ENCODE measurements at regions not wholly inside any gene's neighbourhood (a gene's known extent, or its start where the extent isn't known, plus 50 kb on each side); places are given as distances from the start of the nearest gene placed in this dataset.

DNA sequence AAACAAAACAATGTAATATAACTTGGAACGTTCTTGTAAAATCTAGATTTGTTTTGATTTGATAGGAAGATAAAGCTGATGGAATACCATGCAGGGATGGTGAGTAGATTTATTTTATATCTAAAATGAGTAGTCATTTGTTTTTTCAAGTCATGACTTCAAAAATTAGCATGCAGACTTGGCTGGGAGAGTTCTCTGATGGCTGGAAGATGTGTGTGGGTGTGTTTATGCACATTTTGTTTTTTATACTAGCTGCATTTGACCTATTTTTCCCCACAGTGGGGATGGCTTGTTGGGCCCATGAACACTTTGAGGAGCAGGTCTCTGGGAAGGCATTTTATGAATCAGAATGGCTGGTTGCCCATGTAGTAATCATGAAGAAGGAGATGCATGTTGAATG lies 109.2 kb downstream of the MTRR start:
- TF ChIP-seq, protein P1, sequence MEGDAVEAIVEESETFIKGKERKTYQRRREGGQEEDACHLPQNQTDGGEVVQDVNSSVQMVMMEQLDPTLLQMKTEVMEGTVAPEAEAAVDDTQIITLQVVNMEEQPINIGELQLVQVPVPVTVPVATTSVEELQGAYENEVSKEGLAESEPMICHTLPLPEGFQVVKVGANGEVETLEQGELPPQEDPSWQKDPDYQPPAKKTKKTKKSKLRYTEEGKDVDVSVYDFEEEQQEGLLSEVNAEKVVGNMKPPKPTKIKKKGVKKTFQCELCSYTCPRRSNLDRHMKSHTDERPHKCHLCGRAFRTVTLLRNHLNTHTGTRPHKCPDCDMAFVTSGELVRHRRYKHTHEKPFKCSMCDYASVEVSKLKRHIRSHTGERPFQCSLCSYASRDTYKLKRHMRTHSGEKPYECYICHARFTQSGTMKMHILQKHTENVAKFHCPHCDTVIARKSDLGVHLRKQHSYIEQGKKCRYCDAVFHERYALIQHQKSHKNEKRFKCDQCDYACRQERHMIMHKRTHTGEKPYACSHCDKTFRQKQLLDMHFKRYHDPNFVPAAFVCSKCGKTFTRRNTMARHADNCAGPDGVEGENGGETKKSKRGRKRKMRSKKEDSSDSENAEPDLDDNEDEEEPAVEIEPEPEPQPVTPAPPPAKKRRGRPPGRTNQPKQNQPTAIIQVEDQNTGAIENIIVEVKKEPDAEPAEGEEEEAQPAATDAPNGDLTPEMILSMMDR (conservative IDR thresholded peaks at IDR 0.05; ENCODE audit: control insufficient read depth, insufficient read depth, low read depth, low read length), result no peak
- no peak overlapping the region for H3K4me3 ChIP-seq (ENCODE audit: control insufficient read depth, low read depth, low read length)
- DNase-seq (ENCODE audit: low read depth), result no peak

DNA sequence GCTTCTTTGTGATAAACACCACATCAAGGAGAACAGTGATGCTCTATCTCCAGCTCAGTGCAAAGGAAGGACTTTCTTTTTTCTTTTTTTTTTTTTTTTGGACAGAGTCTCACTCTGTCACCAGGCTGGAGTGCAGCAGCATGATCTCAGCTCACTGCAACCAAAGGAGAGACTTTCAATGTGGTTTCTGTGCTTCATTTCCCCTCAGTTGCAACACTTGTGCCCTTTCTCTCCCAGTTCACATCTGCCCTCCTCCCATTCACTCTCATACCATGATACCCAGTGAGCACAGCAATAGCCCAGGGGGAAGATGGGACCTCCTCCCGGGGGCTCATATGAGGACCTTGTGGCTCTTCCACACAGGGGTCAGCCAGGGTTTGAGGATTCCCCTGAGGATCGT lies 110.0 kb downstream of the MTRR start:
- TF ChIP-seq, protein P1 (conservative IDR thresholded peaks at IDR 0.05; ENCODE audit: control insufficient read depth, insufficient read depth, low read depth, low read length), result no peak
- no peak overlapping the region for H3K4me3 ChIP-seq (ENCODE audit: control insufficient read depth, low read depth, low read length)
- DNase-seq (ENCODE audit: low read depth), result no peak

DNA sequence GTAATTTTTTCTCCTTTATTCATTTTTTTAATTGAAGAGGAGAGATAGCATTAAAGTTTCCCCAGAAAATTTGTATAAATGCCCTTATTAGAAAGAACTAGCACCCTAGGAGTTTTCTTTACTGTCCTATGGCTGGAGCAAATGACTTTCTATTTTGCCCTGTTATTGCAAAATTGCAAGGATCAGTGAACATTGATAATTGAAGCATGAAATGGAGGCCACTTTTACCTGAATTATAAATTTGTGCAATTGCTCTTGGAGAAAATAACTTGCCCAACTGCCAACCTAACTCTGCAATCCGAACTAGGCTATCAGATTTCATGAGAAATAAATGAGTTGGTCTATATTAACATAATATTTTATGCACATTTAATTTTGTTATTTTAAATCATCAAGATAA lies 111.9 kb downstream of the MTRR start:
- TF ChIP-seq, protein P1 (conservative IDR thresholded peaks at IDR 0.05; ENCODE audit: control insufficient read depth, insufficient read depth, low read depth, low read length), result no peak
- no peak for DNase-seq (ENCODE audit: low read depth)

DNA sequence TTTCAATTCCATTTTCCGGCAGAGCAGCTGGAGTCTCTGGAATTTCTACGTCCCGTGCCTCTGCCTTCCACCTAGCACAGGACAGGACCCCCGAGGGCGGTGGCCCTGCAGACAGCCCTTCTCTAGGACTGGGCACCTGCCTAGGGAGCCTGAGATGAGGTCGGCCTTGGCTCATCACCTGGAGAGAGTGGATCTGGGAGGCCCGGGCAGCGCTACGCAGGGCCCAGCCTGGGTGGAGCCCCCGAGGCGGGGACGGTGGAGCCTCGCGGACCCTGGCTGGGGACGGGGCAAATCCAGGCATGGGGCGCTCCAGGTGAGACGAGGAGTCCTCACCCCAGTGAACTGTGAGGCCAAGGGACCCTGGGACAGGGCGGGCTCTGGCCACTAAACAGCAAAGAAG lies 114.5 kb downstream of the MTRR start:
- H3K4me3 ChIP-seq (ENCODE audit: control insufficient read depth, low read depth, low read length), result no peak overlapping the region
- TF ChIP-seq, protein P1 (conservative IDR thresholded peaks at IDR 0.05; ENCODE audit: control insufficient read depth, insufficient read depth, low read depth, low read length), result no peak
- DNase-seq (ENCODE audit: low read depth), result no peak

More for the DNA sequence above, 111.9 kb downstream of the MTRR start:
- no peak overlapping the region for H3K4me3 ChIP-seq (ENCODE audit: control insufficient read depth, low read depth, low read length)

DNA sequence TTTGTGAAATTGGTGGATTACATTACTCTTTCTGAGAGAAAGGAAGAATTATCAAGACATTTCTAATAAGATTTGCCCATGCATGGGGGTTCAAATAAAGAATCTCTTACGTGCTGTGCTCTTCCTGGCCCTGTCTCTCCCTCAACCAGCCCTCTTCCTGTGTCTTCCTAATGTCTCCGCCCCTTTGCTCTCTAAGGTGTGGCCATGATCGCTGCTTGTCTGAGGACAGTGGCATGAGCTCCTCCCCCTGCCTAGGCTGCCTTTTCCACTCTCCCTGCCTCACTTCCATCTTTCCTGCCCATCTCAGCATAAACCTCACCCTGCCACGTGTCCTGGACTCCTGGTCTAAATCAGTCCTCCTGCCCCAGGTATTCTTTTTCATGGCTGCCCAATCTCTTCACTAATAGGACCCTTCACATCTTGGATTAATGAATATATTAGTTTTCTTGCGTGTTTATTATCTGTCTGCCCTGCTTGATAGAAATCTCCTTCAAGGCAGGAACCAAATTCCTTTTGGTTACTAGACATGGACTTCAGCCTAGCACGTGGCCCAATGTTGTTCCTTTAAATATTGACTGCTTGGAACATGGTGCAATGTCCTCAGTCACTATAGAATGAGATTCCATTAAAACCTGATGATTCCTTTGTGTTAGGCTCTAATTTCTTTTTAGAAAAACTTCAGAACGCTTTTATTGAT lies 122.3 kb downstream of the MTRR start:
- no peak overlapping the region for H3K4me3 ChIP-seq (ENCODE audit: control insufficient read depth, low read depth, low read length)
- DNase-seq (ENCODE audit: low read depth), result no peak
- TF ChIP-seq, protein P1 (conservative IDR thresholded peaks at IDR 0.05; ENCODE audit: control insufficient read depth, insufficient read depth, low read depth, low read length), result no peak

DNA sequence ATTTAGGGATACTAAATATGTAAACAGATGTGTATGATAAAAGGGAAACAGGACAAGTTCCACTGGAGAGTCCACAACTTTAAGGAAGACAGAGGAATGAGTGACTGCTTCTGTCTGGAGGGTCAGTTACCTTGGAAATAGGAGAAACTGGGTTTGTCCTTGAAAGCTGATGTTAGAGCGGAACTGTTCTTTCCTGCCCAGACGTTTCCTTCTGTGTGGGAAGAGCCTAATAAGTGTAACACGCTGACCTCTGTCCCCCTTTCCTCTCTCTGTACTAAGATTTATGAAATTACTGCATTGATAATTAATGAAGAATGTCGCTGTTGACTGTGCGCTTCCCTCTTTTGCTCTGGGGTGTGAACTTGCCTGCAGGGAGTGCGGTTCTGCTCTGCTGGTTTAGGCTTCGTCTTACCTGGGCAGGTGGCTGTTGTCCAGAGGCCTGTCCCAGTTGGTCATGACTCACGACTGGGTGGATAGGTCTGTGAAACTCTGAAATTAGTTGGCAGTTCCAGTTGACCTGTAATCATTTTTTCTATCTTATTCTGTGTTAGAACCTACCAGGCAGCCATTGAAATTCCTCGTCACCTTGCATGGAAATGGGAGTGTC lies 126.8 kb downstream of the MTRR start:
- H3K4me3 ChIP-seq (ENCODE audit: control insufficient read depth, low read depth, low read length), result no peak overlapping the region
- DNase-seq (ENCODE audit: low read depth), result no peak
- TF ChIP-seq, protein P1 (conservative IDR thresholded peaks at IDR 0.05; ENCODE audit: control insufficient read depth, insufficient read depth, low read depth, low read length), result no peak

All from fibroblast of mammary gland (primary cell).